IMR-90 (cell line): ENCODE measurements at regions not wholly inside any gene's neighbourhood (a gene's known extent, or its start where the extent isn't known, plus 50 kb on each side); places are given as distances from the start of the nearest gene placed in this dataset.

ENCODE experiments used
- ATAC-seq: fragments of 200-7000 bp; cut with Tn5 transposase; 2 replicates; pipeline ENCODE4 v1.9.1; 2020; ENCODE audit warnings: low read depth, mild to moderate bottlenecking, moderate library complexity
- BruUV-seq: library from RNA; stranded (reverse); fragments of 400-500 nt; replicated peaks from 2 replicates; lab custom pipeline; 2021; lab: Mats Ljungman, UMichigan
- CTCF ChIA-PET: fragments of 300-600 bp; formaldehyde crosslinking; extraction: SDS; loops from one replicate; lab custom pipeline; 2021; ENCODE audit warnings: antibody characterized with exemption; lab: Yijun Ruan, JAX
- POLR2A ChIA-PET: fragments of 300-600 bp; sonication (Branson Sonifier 250); formaldehyde crosslinking; loops from one replicate; lab custom pipeline; 2022; ENCODE audit warnings: antibody characterized with exemption; ENCODE audit not compliant: unreplicated experiment; lab: Charles Lee
- DNase-seq: peaks from one replicate; pipeline ENCODE4 v3.0.0; 2013
- H2AFZ ChIP-seq: replicated peaks from 2 replicates; pipeline ENCODE3; 2013; ENCODE audit warnings: low read length, mild to moderate bottlenecking; ENCODE audit not compliant: poor library complexity
- H2AK5ac ChIP-seq: 2 replicates; pipeline ENCODE4 v1.6.1; 2013; ENCODE audit warnings: low read depth, low read length, inconsistent platforms
- H2AK9ac ChIP-seq: replicated peaks from 2 replicates; pipeline ENCODE3; 2013; ENCODE audit warnings: mild to moderate bottlenecking, low read depth, low read length, moderate library complexity; ENCODE audit not compliant: poor library complexity
- H2BK120ac ChIP-seq: 2 replicates; pipeline ENCODE4 v1.6.1; 2013; ENCODE audit warnings: low read depth, low read length, inconsistent platforms
- H2BK15ac ChIP-seq: 3 replicates; pipeline ENCODE4 v1.6.1; 2013; ENCODE audit warnings: low read depth, low read length, inconsistent platforms
- H2BK20ac ChIP-seq: 2 replicates; pipeline ENCODE4 v1.6.1; 2013; ENCODE audit warnings: low read depth, mild to moderate bottlenecking, inconsistent platforms, low read length, moderate library complexity
- H2BK5ac ChIP-seq: 2 replicates; pipeline ENCODE4 v1.6.1; 2013; ENCODE audit warnings: mild to moderate bottlenecking, low read depth, low read length, inconsistent platforms; ENCODE audit not compliant: poor library complexity, severe bottlenecking
- H3K14ac ChIP-seq: replicated peaks from 2 replicates; pipeline ENCODE4 v1.6.1; 2013; ENCODE audit warnings: low read depth, low read length, inconsistent platforms
- H3K18ac ChIP-seq: 2 replicates; pipeline ENCODE4 v1.6.1; 2013; ENCODE audit warnings: low read depth, low read length, control low read depth
- H3K23ac ChIP-seq: 2 replicates; pipeline ENCODE4 v1.6.1; 2013; ENCODE audit warnings: low read depth, low read length, inconsistent platforms
- H3K27ac ChIP-seq: 2 replicates; pipeline ENCODE4 v1.5.1; 2013; ENCODE audit warnings: mild to moderate bottlenecking, control low read depth, low read length; ENCODE audit not compliant: insufficient read depth
- H3K27me3 ChIP-seq: 2 replicates; pipeline ENCODE4 v1.6.1; 2013; ENCODE audit warnings: low read length; ENCODE audit not compliant: control insufficient read depth, insufficient read depth
- H3K36me3 ChIP-seq: 2 replicates; pipeline ENCODE4 v1.6.1; 2013; ENCODE audit warnings: low read length, mixed read lengths; ENCODE audit not compliant: control insufficient read depth, insufficient read depth
- H3K4ac ChIP-seq: 2 replicates; pipeline ENCODE4 v1.6.1; 2013; ENCODE audit warnings: low read depth, low read length, inconsistent platforms
- H3K4me1 ChIP-seq: 2 replicates; pipeline ENCODE4 v1.6.1; 2013; ENCODE audit warnings: low read length, mixed read lengths; ENCODE audit not compliant: control insufficient read depth, insufficient read depth
- H3K4me2 ChIP-seq: 2 replicates; pipeline ENCODE4 v1.6.1; 2013; ENCODE audit warnings: low read depth, mild to moderate bottlenecking, control low read depth, low read length, moderate library complexity
- H3K4me3 ChIP-seq: 2 replicates; pipeline ENCODE4 v1.5.1; 2013; ENCODE audit warnings: low read depth, mild to moderate bottlenecking, control low read depth, low read length, moderate library complexity; ENCODE audit not compliant: insufficient read depth
- H3K56ac ChIP-seq: 2 replicates; pipeline ENCODE4 v1.6.1; 2013; ENCODE audit warnings: low read length, inconsistent platforms; ENCODE audit not compliant: insufficient read depth; ENCODE audit errors: extremely low read depth
- H3K79me1 ChIP-seq, 2 experiments: 2 replicates each; pipeline ENCODE4 v1.6.1; 2013; ENCODE audit warnings: low read length in 2 of 2, inconsistent platforms in 1 of 2, low read depth in 1 of 2
- H3K9ac ChIP-seq: 2 replicates; pipeline ENCODE4 v1.6.1; 2013; ENCODE audit warnings: low read depth, low read length, control low read depth
- H3K9me1 ChIP-seq: 2 replicates; pipeline ENCODE4 v1.6.1; 2013; ENCODE audit warnings: low read length, inconsistent platforms; ENCODE audit not compliant: insufficient read depth
- H3K9me3 ChIP-seq: 2 replicates; pipeline ENCODE4 v1.6.1; 2013; ENCODE audit warnings: low read length; ENCODE audit not compliant: control insufficient read depth, insufficient read depth
- H4K20me1 ChIP-seq: 2 replicates; pipeline ENCODE4 v1.6.1; 2013; ENCODE audit warnings: low read length, inconsistent platforms; ENCODE audit not compliant: insufficient read depth
- H4K5ac ChIP-seq: 2 replicates; pipeline ENCODE4 v1.6.1; 2013; ENCODE audit warnings: mild to moderate bottlenecking, low read depth, low read length, control low read depth
- H4K8ac ChIP-seq, 2 experiments: 2 replicates each; pipeline ENCODE4 v1.6.1; 2013; ENCODE audit warnings: low read depth in 2 of 2, low read length in 2 of 2, control low read depth in 1 of 2, inconsistent platforms in 1 of 2
- H4K91ac ChIP-seq: 2 replicates; pipeline ENCODE4 v1.6.1; 2013; ENCODE audit warnings: low read depth, low read length, inconsistent platforms; ENCODE audit not compliant: insufficient read depth
- BHLHE40 ChIP-seq: fragments of 150-350 bp; IDR thresholded peaks from 2 replicates; pipeline ENCODE4 v1.6.1; 2016; ENCODE audit warnings: mild to moderate bottlenecking, low read depth, low read length
- CEBPB ChIP-seq: IDR thresholded peaks from 2 replicates; pipeline ENCODE4 v1.6.1; 2012; ENCODE audit warnings: low read depth, low read length, improper control_type of control experiment
- CHD1 ChIP-seq: IDR thresholded peaks from 2 replicates; pipeline ENCODE4 v1.6.1; 2012; ENCODE audit warnings: low read depth, low read length, improper control_type of control experiment
- FOS ChIP-seq: fragments of 150-350 bp; IDR thresholded peaks from 2 replicates; pipeline ENCODE4 v1.6.1; 2016; ENCODE audit warnings: low read depth, low read length
- MAFK ChIP-seq: IDR thresholded peaks from 2 replicates; pipeline ENCODE4 v1.6.1; 2012; ENCODE audit warnings: low read depth, low read length, improper control_type of control experiment
- MAZ ChIP-seq: IDR thresholded peaks from 2 replicates; pipeline ENCODE4 v1.6.1; 2012; ENCODE audit warnings: low read depth, mild to moderate bottlenecking, low read length, improper control_type of control experiment, moderate library complexity, borderline replicate concordance
- MXI1 ChIP-seq: IDR thresholded peaks from 2 replicates; pipeline ENCODE4 v1.6.1; 2012; ENCODE audit warnings: low read depth, mild to moderate bottlenecking, low read length, moderate library complexity, borderline replicate concordance
- POLR2A ChIP-seq: IDR thresholded peaks from 2 replicates; pipeline ENCODE4 v1.6.1; 2012; ENCODE audit warnings: mild to moderate bottlenecking, low read depth, low read length
- RAD21 ChIP-seq: IDR thresholded peaks from 2 replicates; pipeline ENCODE4 v1.6.1; 2012; ENCODE audit warnings: low read length, improper control_type of control experiment
- RCOR1 ChIP-seq: IDR thresholded peaks from 2 replicates; pipeline ENCODE4 v1.6.1; 2012; ENCODE audit warnings: mild to moderate bottlenecking, low read length, improper control_type of control experiment; ENCODE audit not compliant: insufficient replicate concordance
- RFX5 ChIP-seq: IDR thresholded peaks from 2 replicates; pipeline ENCODE4 v1.8.0; 2012; ENCODE audit warnings: low read depth, mild to moderate bottlenecking, low read length, moderate library complexity
- SMC3 ChIP-seq: fragments of 150-350 bp; IDR thresholded peaks from 2 replicates; pipeline ENCODE4 v1.6.1; 2016; ENCODE audit warnings: low read depth, mild to moderate bottlenecking, antibody characterized with exemption, low read length, moderate library complexity
- WGBS, 2 experiments: methylation state at CpG; one replicate each; pipeline versions ENCODE4 v1.1.5 to v1.1.7; 2013; ENCODE audit warnings: missing lambda C conversion rate in 2 of 2; ENCODE audit not compliant: insufficient read length in 1 of 2; ENCODE audit errors: extremely low coverage in 2 of 2; 5-methylcytosine and 5-hydroxymethylcytosine counted together
- dilution Hi-C: fragments of 300-500 bp; cut with HindIII; formaldehyde crosslinking; loops from one replicate; pipeline ENCODE4 v1.14.3; 2018; ENCODE audit warnings: low sequenced_read_pairs; ENCODE audit not compliant: unreplicated experiment
- in situ Hi-C: fragments of 300-500 bp; cut with MboI; formaldehyde crosslinking; loops from 3 replicates; pipeline ENCODE4 v1.14.3; 2019; ENCODE audit warnings: low sequenced_read_pairs, inconsistent platforms, mixed read lengths
- intact Hi-C: fragments of 100-400 bp; cut with micrococcal nuclease; formaldehyde crosslinking; loops from 2 replicates; pipeline ENCODE4 v1.10.0; 2022
- TF ChIP-seq, protein P1 (sequence below): fragments of 150-350 bp; IDR thresholded peaks from 2 replicates; pipeline ENCODE4 v1.6.1; 2016; ENCODE audit warnings: low read depth, mild to moderate bottlenecking, low read length, moderate library complexity, borderline replicate concordance
- TF ChIP-seq, protein P2 (sequence below): fragments of 150-350 bp; IDR thresholded peaks from 2 replicates; pipeline ENCODE4 v1.6.1; 2017; ENCODE audit warnings: mild to moderate bottlenecking, antibody characterized with exemption, low read length, low read depth
- TF ChIP-seq, protein P3 (sequence below): conservative IDR thresholded peaks from 2 replicates; pipeline ENCODE4 v1.5.1; 2012; ENCODE audit warnings: mild to moderate bottlenecking, low read depth, low read length, improper control_type of control experiment

DNA sequence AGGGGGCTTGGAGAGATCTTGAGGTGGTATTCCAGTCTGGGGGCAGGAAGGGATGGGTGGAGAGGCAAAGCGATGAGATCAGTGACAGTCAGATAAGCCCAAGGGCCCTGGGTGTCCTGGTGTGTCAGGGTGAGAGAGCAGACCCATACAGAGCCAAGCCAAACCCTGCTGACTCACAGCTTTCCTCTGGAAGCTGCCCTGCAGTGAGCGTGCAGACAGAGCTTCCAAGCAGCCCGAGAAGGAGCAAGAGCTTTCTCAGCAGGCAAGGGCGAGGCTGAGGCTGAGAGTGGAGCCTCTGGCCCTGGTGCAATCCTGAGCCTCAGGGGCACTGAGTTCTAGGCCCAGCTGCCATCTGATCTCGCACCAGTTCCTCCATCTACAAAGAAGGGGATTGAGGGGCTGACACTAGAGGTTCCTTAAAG, 91.1 kb upstream of the HIVEP1 start:
- peak overlapping the region; percentile 68; the same call in 2 of the 3 replicates for H2BK15ac ChIP-seq
- 0% methylated on average over 3 of the region's 5 CpGs; no CpG with 5 or more reads in 1 of the 2 experiments for WGBS, 2 experiments
- H2BK20ac ChIP-seq: peak overlapping the region; percentile 73
- H3K14ac ChIP-seq: peak overlapping the region; percentile 73; the same call in 1 of the 2 replicates
- intact Hi-C loops (loop anchor here (5.0 kb wide), 2 partner anchors 219 to 334 kb away; no protein-coding TSS in a partner anchor), in situ Hi-C loops (no loop called here), dilution Hi-C loops (no loop called here)
- H3K56ac ChIP-seq: peak overlapping the region; percentile 51; the same call in 1 of the 2 replicates
- no peaks in the 10 kb centered on the region for H3K9me3 ChIP-seq
- no peaks in the 10 kb centered on the region for H4K20me1 ChIP-seq
- peak overlapping the region; percentile 52 for H3K18ac ChIP-seq
- H3K9ac ChIP-seq: peak overlapping the region; percentile 58
- 0 out of 2 replicates have a peak overlapping the region, but pooled peaks have one; percentile 5 for H2AK5ac ChIP-seq
- H3K23ac ChIP-seq: peak overlapping the region; percentile 89
- H3K4me1 ChIP-seq: peaks cover 18% of the 10 kb centered on the region
- H4K91ac ChIP-seq: peak overlapping the region; percentile 77
- DNase-seq (peak; percentile 95), ATAC-seq (peak; percentile 96)
- BruUV-seq: no TSS peak
- peak overlapping the region; percentile 73 for H2AK9ac ChIP-seq
- H3K27me3 ChIP-seq: no peaks in the 10 kb centered on the region
- peak overlapping the region; percentile 76 for H2BK5ac ChIP-seq
- H3K27ac ChIP-seq: peak overlapping the region; percentile 59
- H3K4ac ChIP-seq: peak overlapping the region; percentile 91
- H3K9me1 ChIP-seq: peaks cover 14% of the 10 kb centered on the region; the same call in 1 of the 2 replicates
- 0 out of 2 replicates have a peak overlapping the region, but pooled peaks have one; percentile 41 for H4K5ac ChIP-seq
- H3K79me1 ChIP-seq: no peaks in the 10 kb centered on the region
- peak overlapping the region; percentile 87 for H2AFZ ChIP-seq
- no peak overlapping the region for H3K4me2 ChIP-seq
- no peak overlapping the region for H3K4me3 ChIP-seq
- H2BK120ac ChIP-seq: peak overlapping the region; percentile 93
- no peaks in the 10 kb centered on the region for H3K36me3 ChIP-seq
- peak overlapping the region; percentile 8 to 77; a peak in 3 of 4 replicates for H4K8ac ChIP-seq
- ChIA-PET POLR2A (no interaction called here), CTCF (no interaction called here)
- TF ChIP-seq MAFK (peak; percentile 60; the same call in 1 of the 2 replicates), RCOR1 (no peak), POLR2A (peak; percentile 76; the same call in 1 of the 2 replicates), CEBPB (peak; percentile 66; the same call in 1 of the 2 replicates), MXI1 (peak; percentile 48; the same call in 1 of the 2 replicates), SMC3 (peak; percentile 25), RFX5 (no peak), MAZ (peak; percentile 33; the same call in 1 of the 2 replicates), BHLHE40 (peak; percentile 59), FOS (peak; percentile 75), CHD1 (no peak), RAD21 (peak; percentile 46)
- TF ChIP-seq, protein P1, sequence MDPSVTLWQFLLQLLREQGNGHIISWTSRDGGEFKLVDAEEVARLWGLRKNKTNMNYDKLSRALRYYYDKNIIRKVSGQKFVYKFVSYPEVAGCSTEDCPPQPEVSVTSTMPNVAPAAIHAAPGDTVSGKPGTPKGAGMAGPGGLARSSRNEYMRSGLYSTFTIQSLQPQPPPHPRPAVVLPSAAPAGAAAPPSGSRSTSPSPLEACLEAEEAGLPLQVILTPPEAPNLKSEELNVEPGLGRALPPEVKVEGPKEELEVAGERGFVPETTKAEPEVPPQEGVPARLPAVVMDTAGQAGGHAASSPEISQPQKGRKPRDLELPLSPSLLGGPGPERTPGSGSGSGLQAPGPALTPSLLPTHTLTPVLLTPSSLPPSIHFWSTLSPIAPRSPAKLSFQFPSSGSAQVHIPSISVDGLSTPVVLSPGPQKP: no peak
- TF ChIP-seq, protein P2, sequence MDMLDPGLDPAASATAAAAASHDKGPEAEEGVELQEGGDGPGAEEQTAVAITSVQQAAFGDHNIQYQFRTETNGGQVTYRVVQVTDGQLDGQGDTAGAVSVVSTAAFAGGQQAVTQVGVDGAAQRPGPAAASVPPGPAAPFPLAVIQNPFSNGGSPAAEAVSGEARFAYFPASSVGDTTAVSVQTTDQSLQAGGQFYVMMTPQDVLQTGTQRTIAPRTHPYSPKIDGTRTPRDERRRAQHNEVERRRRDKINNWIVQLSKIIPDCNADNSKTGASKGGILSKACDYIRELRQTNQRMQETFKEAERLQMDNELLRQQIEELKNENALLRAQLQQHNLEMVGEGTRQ: no peak
- TF ChIP-seq, protein P3, sequence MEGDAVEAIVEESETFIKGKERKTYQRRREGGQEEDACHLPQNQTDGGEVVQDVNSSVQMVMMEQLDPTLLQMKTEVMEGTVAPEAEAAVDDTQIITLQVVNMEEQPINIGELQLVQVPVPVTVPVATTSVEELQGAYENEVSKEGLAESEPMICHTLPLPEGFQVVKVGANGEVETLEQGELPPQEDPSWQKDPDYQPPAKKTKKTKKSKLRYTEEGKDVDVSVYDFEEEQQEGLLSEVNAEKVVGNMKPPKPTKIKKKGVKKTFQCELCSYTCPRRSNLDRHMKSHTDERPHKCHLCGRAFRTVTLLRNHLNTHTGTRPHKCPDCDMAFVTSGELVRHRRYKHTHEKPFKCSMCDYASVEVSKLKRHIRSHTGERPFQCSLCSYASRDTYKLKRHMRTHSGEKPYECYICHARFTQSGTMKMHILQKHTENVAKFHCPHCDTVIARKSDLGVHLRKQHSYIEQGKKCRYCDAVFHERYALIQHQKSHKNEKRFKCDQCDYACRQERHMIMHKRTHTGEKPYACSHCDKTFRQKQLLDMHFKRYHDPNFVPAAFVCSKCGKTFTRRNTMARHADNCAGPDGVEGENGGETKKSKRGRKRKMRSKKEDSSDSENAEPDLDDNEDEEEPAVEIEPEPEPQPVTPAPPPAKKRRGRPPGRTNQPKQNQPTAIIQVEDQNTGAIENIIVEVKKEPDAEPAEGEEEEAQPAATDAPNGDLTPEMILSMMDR: no peak
